ENCODE measurements at regions not wholly inside any gene's neighbourhood (a gene's known extent, or its start where the extent isn't known, plus 50 kb on each side); places are given as distances from the start of the nearest gene placed in this dataset.
A peak's percentile ranks its signal among the peaks of the same experiment; 100 is the strongest.

DNA sequence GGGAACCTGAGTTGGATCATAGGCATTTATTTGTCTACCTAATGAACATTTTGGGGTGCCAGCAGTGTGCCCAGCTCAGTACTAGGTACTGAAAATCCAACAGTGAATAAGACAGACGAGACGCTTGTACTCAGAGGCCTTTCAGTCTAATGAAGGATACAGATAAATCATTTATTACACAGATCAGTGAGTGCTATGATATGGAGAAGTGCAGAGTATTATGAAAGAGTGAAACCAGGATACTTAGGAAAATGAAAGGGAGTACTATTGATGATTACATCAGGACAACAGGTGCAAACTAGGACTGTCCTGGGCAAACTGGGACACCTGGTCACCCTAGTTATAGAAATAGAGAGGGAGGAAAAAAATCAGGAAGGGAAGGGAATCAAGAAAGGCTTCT is 207.5 kb upstream of the NCAM1 start:
- no peak for DNase-seq

DNA sequence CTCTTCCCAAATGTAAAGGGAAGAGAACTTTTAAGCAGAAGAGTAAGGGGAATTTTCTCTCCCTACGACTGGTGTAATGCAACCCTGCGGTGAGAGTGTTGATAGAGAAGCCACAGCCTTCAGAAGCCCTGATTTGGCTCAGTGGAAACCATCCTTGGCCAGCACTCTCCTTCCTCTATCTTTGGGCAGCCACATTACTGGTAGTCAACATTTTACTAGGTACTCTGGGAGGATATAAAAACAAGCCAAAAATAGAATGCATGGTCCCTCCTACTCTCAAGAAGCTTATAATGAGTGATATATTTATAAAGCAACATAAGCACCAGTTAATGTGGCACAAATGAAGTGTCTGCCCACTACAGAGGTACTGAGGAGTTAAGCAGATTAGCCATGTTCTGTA is 201.8 kb upstream of the NCAM1 start:
- no peak for DNase-seq
- H3K9me3 ChIP-seq = no peaks in the 10 kb centered on the region
- TF ChIP-seq, protein P1, sequence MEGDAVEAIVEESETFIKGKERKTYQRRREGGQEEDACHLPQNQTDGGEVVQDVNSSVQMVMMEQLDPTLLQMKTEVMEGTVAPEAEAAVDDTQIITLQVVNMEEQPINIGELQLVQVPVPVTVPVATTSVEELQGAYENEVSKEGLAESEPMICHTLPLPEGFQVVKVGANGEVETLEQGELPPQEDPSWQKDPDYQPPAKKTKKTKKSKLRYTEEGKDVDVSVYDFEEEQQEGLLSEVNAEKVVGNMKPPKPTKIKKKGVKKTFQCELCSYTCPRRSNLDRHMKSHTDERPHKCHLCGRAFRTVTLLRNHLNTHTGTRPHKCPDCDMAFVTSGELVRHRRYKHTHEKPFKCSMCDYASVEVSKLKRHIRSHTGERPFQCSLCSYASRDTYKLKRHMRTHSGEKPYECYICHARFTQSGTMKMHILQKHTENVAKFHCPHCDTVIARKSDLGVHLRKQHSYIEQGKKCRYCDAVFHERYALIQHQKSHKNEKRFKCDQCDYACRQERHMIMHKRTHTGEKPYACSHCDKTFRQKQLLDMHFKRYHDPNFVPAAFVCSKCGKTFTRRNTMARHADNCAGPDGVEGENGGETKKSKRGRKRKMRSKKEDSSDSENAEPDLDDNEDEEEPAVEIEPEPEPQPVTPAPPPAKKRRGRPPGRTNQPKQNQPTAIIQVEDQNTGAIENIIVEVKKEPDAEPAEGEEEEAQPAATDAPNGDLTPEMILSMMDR (IDR thresholded peaks at IDR 0.05) = no peak
- no peak for TF ChIP-seq POLR2A (IDR thresholded peaks at IDR 0.05)
- H3K36me3 ChIP-seq = no peaks in the 10 kb centered on the region
- no peaks in the 10 kb centered on the region for H3K27me3 ChIP-seq
- intact Hi-C loops (cut with DNase I; ENCODE audit: low total_unique reads) = no loop called here
- H3K4me1 ChIP-seq = peaks cover 5 to 11% of the 10 kb centered on the region in 2 donors
- H3K27ac ChIP-seq = no peak overlapping the region
- no peak overlapping the region for H3K4me3 ChIP-seq

More for the DNA sequence above, 207.5 kb upstream of the NCAM1 start:
- Histone ChIP-seq H3K4me1 (peaks cover 5 to 17% of the 10 kb centered on the region in 2 donors), H3K27ac (no peak overlapping the region), H3K36me3 (no peaks in the 10 kb centered on the region), H3K9me3 (no peaks in the 10 kb centered on the region), H3K4me3 (no peak overlapping the region), H3K27me3 (no peaks in the 10 kb centered on the region)
- intact Hi-C loops (cut with DNase I; ENCODE audit: low total_unique reads) = no loop called here
- no peak for TF ChIP-seq POLR2A (IDR thresholded peaks at IDR 0.05)
- TF ChIP-seq, protein P1 (IDR thresholded peaks at IDR 0.05) = no peak

DNA sequence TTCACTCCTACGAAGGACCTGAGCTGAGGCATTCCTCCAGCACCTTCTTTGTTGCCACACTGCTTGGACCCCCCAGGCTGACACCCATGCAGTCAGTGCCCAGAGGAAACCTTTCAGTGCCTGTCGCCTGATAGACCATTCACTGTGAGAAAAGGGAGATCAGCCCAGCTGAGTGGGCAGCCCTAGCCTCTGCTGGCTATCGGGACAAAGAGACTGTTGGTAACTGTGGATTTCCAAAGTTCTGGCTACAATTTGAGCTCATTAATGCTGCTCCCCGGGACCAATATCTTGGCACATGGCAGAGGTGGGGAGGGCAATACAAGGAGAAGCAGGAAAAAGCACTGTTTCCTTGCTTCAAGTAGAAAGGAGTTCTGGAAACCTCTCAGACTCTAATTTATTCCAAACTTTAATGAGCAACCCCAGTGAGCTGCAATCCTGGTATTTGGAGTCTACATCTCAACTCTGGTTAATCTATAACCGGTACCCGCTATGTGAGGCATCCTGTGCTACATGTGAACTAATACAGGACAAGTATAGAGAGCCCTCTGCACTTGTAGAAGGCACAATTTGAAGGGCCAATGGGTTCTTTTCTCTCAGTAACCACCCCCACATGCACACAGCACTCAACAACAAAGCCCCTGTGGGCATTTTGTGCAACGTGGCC is 200.7 kb upstream of the NCAM1 start:
- intact Hi-C loops (cut with DNase I; ENCODE audit: low total_unique reads) = no loop called here
- Histone ChIP-seq H3K4me3 (no peak overlapping the region), H3K27me3 (no peaks in the 10 kb centered on the region), H3K36me3 (no peaks in the 10 kb centered on the region), H3K9me3 (no peaks in the 10 kb centered on the region), H3K27ac (no peak overlapping the region), H3K4me1 (peaks cover 5 to 11% of the 10 kb centered on the region in 2 donors)
- DNase-seq = no peak
- no peak for TF ChIP-seq POLR2A (IDR thresholded peaks at IDR 0.05)
- TF ChIP-seq, protein P1 (IDR thresholded peaks at IDR 0.05) = no peak

DNA sequence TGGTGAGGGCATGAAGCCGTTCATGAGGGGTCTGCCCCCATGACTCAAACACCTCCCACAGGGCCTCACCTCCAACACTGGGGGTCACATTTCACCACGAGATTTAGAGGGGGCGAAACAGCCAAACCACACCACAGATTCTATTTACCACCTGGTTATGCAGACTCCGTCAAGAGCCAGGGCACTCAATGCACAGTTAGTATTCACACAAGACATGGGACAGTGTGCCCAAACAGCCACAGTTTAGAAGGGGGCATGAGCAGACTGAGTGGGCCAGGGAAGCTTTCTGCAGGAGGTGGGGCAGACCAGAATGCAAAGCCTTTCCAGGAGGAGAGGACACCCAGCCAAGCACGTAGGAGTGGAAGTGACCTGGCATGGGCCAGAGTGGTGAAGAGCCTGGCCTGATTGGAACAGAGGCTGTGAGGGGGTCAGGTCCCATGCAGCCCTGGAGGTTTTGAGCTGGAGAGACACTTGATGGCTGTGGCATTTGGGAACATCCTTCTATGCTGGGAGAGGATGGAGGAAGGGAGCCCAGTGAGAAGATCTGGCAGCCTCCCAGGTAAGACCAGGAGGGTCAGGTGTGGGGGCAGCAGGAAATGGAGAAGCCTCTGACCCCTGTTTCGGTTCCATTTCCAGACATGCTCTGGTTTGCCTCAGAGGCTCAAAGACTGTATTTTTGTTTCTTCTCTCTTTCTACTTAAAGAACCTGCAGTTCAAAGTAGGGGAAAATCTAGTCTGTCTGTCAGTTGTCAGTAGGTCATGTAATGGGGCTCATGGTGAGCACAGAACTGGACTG is 199.1 kb upstream of the NCAM1 start:
- no peaks in the 10 kb centered on the region for H3K36me3 ChIP-seq
- intact Hi-C loops (cut with DNase I; ENCODE audit: low total_unique reads) = no loop called here
- H3K4me3 ChIP-seq = no peak overlapping the region
- H3K27me3 ChIP-seq = no peaks in the 10 kb centered on the region
- TF ChIP-seq POLR2A (IDR thresholded peaks at IDR 0.05) = no peak
- TF ChIP-seq, protein P1 (IDR thresholded peaks at IDR 0.05) = no peak
- H3K4me1 ChIP-seq = peaks cover 0 to 6% of the 10 kb centered on the region in 2 donors
- no peaks in the 10 kb centered on the region for H3K9me3 ChIP-seq
- H3K27ac ChIP-seq = peak overlapping the region in 1 of 2 donors; percentile 30
- DNase-seq = no peak

DNA sequence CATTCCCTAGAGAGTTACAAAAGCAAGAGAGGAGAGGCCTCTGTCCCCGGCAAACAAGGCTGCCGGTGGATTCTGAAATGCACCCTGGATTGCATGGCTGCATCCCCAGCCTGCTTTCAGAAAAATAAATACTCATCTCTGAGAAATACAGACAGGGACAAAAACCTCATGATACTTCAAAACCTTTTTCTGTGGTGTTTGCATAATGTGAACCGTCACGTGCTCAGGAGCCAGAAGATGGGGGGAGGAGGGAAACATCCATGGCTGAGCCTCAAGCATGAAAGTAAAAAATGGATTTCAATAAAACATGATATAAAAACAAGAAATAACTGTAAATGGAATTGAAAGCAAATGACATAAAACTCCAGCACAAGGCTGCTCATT is 198.5 kb upstream of the NCAM1 start:
- Histone ChIP-seq H3K4me1 (peaks cover 0 to 6% of the 10 kb centered on the region in 2 donors), H3K36me3 (no peaks in the 10 kb centered on the region), H3K4me3 (no peak overlapping the region), H3K27ac (peak overlapping the region in 1 of 2 donors; percentile 30), H3K27me3 (no peaks in the 10 kb centered on the region), H3K9me3 (no peaks in the 10 kb centered on the region)
- DNase-seq = no peak
- TF ChIP-seq, protein P1 (IDR thresholded peaks at IDR 0.05) = no peak
- no peak for TF ChIP-seq POLR2A (IDR thresholded peaks at IDR 0.05)
- intact Hi-C loops (cut with DNase I; ENCODE audit: low total_unique reads) = no loop called here
